Activated naive CD4-positive, alpha-beta T cell treated with anti-CD3 and anti-CD28 coated beads, Interleukin-2, amount 50 U/mL, for 72 hours (primary cell): ENCODE measurements at regions not wholly inside any gene's neighbourhood (a gene's known extent, or its start where the extent isn't known, plus 50 kb on each side); places are given as distances from the start of the nearest gene placed in this dataset.

Experiments
- ATAC-seq, 2 donors: fragments of 150-1000 bp; cut with Tn5 transposase; 2 replicates each; pipeline ENCODE4 v1.10.0; 2021; ENCODE audit warnings: mild to moderate bottlenecking in 2 of 2, moderate library complexity in 2 of 2
- DNase-seq, 2 donors: peaks; one replicate each; pipeline ENCODE4 v3.0.0; 2021 to 2022; ENCODE audit warnings: low spot score in 2 of 2
- H3K27ac Mint-ChIP-seq, 2 donors: one replicate each; pipeline ENCODE4 v1.8.0; 2022; ENCODE audit warnings: mild to moderate bottlenecking in 2 of 2, mixed read lengths in 2 of 2
- H3K36me3 Mint-ChIP-seq, 2 donors: one replicate each; pipeline ENCODE4 v1.8.0; 2022; ENCODE audit warnings: mixed read lengths in 2 of 2
- H3K9me3 Mint-ChIP-seq, 2 donors: one replicate each; pipeline ENCODE4 v1.8.0; 2022; ENCODE audit warnings: mixed read lengths in 2 of 2

DNA sequence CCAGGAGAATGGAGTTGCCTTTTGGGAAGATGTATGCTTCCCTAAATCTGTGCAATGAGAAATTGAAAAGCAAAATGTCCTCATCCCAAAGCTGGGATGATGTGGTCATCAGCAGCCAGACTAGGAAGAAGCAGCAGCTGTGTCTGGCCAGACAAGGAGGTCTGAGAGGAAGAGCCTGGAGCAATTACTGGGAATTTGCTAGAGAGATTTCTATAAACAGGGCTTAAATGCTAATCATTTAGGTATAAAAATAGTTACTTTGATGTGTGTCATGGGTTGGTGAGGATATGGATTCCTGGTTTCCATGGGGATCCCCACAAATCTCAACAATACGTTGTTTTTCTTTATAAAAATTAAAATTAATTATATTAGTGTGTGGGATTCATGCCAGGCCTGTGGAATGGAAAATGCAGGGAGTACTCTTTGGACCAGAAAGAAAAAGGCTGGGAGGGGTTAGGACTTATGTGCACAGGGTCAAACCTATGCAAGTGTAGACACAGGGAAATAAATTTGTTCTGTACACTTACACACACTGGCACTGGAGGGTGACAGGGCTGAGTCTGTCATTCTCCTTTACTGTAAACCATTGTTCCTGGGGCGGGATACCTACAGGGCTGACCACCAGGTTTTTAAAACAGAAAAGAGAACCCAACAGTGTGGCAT, 58.7 kb upstream of the TRPC7 start:
- Mint-ChIP-seq H3K27ac (no peak overlapping the region), H3K9me3 (peaks cover 0 to 4% of the 10 kb centered on the region in 2 donors), H3K36me3 (no peaks in the 10 kb centered on the region)
- DNase-seq (no peak), ATAC-seq (no peak)

GRCh38 chr5:136420168-136420898, 55.0 kb upstream of the TRPC7 start:
- no peak overlapping the region for H3K27ac Mint-ChIP-seq
- DNase-seq: no peak

DNA sequence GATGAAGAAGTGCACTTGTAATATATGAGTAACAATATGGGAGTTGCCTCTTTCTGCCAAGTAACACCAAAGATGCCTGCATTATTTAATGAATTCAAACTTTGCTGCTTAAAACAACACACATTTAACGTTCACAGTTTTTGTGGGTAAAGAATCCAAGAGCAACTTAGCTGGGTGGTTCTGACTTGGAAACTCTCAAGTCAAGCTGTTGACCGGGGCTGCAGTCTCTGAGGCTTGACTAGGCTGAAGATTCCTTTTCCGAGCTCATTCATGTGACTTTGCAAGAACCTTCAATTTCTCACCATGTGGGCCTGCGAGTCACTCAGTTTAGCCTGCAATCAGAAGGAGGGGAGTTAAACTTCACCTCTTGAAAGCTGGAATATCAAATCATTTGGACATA, 53.0 kb upstream of the TRPC7 start:
- ATAC-seq: no peak
- Mint-ChIP-seq H3K27ac (no peak overlapping the region), H3K9me3 (peaks cover 0 to 8% of the 10 kb centered on the region in 2 donors), H3K36me3 (no peaks in the 10 kb centered on the region)
- DNase-seq: no peak

More at GRCh38 chr5:136420168-136420898, 55.0 kb upstream of the TRPC7 start:
- Mint-ChIP-seq H3K36me3 (no peaks in the 10 kb centered on the region), H3K9me3 (no peaks in the 10 kb centered on the region)
- ATAC-seq: no peak
